ENCODE measurements at regions not wholly inside any gene's neighbourhood (a gene's known extent, or its start where the extent isn't known, plus 50 kb on each side); places are given as distances from the start of the nearest gene placed in this dataset.
"Not testable (repeated sequence)": the region's sequence is repeated elsewhere in the genome, so short reads cannot be mapped to it uniquely, and the experiment has no call there.

DNA sequence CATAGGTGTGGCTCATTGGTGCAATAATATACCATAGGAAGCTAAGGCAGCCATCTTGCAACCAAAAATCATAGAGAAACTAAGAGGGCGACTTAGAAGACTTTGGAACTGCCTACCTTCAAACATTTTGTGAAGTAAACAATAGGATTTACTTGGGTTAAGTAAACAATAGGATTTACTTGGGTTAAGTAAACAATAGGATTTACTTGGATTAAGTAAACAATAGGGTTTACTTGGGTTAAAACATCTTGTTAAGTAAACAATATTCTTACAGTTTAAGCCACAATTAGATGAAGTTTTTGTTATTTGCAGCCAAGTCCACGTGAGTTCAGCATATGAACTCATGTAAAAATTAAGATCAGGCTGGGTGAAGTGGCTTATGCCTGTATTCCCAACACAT is 722.4 kb upstream of the AUTS2 start:
- Histone ChIP-seq H3K4me3 (no peak overlapping the region), H3K36me3 (no peaks in the 10 kb centered on the region), H3K27ac (no peak overlapping the region), H3K27me3 (no peaks in the 10 kb centered on the region), H3K4me1 (no peaks in the 10 kb centered on the region), H3K9me3 (peaks cover 0 to 4% (median 0%) of the 10 kb centered on the region in 3 donors)
- WGBS, 2 donors (ENCODE audit: low coverage in 1 of 2) = 63 to 74% methylated on average over 2 of the region's 2 CpGs
- TF ChIP-seq EP300 (IDR thresholded peaks at IDR 0.05) (no peak), POLR2AphosphoS5 (IDR thresholded peaks at IDR 0.05) (no peak), POLR2A (IDR thresholded peaks at IDR 0.05) (no peak)
- TF ChIP-seq, protein P1, sequence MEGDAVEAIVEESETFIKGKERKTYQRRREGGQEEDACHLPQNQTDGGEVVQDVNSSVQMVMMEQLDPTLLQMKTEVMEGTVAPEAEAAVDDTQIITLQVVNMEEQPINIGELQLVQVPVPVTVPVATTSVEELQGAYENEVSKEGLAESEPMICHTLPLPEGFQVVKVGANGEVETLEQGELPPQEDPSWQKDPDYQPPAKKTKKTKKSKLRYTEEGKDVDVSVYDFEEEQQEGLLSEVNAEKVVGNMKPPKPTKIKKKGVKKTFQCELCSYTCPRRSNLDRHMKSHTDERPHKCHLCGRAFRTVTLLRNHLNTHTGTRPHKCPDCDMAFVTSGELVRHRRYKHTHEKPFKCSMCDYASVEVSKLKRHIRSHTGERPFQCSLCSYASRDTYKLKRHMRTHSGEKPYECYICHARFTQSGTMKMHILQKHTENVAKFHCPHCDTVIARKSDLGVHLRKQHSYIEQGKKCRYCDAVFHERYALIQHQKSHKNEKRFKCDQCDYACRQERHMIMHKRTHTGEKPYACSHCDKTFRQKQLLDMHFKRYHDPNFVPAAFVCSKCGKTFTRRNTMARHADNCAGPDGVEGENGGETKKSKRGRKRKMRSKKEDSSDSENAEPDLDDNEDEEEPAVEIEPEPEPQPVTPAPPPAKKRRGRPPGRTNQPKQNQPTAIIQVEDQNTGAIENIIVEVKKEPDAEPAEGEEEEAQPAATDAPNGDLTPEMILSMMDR (IDR thresholded peaks at IDR 0.05) = no peak
- ATAC-seq = no peak

DNA sequence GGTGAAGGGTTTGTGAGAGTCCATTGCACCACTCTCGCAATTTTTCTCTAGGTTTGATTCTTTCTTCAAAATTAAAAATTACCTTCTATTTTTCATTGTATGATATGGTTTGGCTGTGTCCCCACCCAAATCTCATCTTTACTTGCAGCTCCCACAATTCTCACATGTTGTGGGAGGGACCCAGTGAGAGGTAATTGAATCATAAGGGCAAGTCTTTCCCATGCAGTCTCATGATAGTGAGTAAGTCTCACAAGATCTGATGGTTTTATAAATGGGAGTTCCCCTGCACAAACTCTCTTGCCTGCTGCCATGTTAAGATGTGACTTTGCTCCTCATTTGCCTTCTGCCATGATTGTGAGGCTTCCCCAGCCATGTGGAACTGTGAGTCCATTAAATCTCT is 711.2 kb upstream of the AUTS2 start:
- not testable (repeated sequence) for H3K9me3 ChIP-seq, H3K27me3 ChIP-seq, H3K4me1 ChIP-seq, H3K4me3 ChIP-seq, H3K36me3 ChIP-seq, ATAC-seq, H3K27ac ChIP-seq
- WGBS, 2 donors (ENCODE audit: low coverage in 1 of 2) = 95 to 100% methylated on average over 1 of the region's 1 CpG

DNA sequence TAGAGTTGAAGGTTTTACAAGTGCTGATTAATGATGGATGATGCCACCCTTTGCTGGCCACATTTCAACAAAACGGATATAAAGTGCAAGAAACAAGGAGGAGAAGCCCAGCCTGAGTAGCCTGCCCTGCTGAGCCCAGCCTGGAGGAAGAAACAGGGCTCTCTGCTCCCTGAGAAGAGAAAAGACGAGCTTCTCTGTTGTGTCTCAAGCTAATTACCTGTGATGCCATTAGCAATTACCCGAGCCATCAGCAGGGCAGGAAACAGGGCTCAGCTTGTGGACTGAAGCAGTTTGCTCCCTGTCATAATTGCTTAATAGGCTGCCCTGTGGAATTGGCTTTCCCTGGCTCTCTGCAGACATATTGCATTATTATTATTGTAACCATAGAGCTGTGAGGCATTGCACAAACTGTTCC is 709.3 kb upstream of the AUTS2 start:
- no peak overlapping the region for H3K27ac ChIP-seq
- H3K4me1 ChIP-seq = no peaks in the 10 kb centered on the region
- H3K36me3 ChIP-seq = no peaks in the 10 kb centered on the region
- H3K4me3 ChIP-seq = no peak overlapping the region
- no peak for ATAC-seq
- TF ChIP-seq EP300 (IDR thresholded peaks at IDR 0.05) = no peak
- TF ChIP-seq, protein P1 (IDR thresholded peaks at IDR 0.05) = no peak
- TF ChIP-seq POLR2A (IDR thresholded peaks at IDR 0.05) = no peak
- no peak for TF ChIP-seq POLR2AphosphoS5 (IDR thresholded peaks at IDR 0.05)
- H3K9me3 ChIP-seq = no peaks in the 10 kb centered on the region
- 45 to 52% methylated on average over 3 of the region's 3 CpGs for WGBS, 2 donors (ENCODE audit: low coverage in 1 of 2)
- H3K27me3 ChIP-seq = no peaks in the 10 kb centered on the region

DNA sequence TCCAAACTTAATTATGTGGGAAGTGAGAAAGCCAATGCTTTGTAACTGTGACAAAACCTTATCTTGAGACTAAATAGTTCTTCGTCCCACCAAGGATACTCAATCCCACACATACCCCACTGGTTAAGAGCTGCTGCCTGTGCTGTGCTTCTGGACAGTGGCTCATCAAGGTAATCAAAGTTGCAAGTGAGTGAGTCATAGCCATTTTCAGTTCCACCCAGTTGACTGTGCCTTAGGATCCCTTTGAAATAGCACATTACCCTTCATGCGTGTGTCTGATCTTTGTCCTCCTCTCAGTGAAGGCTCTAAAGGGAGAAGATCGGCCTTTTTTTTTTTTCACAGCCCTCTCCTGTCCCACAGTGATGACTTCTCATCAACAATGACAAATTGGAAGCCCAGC is 706.0 kb upstream of the AUTS2 start:
- no peak for TF ChIP-seq POLR2A (IDR thresholded peaks at IDR 0.05)
- TF ChIP-seq EP300 (IDR thresholded peaks at IDR 0.05) = no peak
- TF ChIP-seq POLR2AphosphoS5 (IDR thresholded peaks at IDR 0.05) = no peak
- TF ChIP-seq, protein P1 (IDR thresholded peaks at IDR 0.05) = no peak
- H3K4me3 ChIP-seq = no peak overlapping the region
- ATAC-seq = no peak

DNA sequence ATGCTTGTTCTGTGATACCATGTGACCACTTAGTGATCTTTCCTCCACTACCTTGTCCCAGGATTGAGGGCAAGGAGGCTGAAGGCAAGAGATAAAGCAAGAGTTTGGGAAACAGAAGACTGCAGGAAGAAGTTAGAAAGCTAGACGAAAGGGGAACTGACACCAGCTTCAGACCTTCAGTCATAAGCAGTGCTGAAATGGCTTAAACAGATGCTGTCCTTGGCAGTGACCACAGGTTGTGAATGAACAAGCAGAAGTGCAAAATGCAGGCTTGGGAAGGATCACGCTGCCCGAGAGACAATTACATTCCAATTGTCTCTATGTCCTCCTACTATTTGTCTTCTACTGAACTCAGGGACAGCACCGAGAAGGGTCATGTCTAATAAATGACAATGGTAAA is 704.9 kb upstream of the AUTS2 start:
- TF ChIP-seq POLR2A (IDR thresholded peaks at IDR 0.05) (no peak), POLR2AphosphoS5 (IDR thresholded peaks at IDR 0.05) (no peak), EP300 (IDR thresholded peaks at IDR 0.05) (no peak)
- TF ChIP-seq, protein P1 (IDR thresholded peaks at IDR 0.05) = no peak

More for the DNA sequence above, 706.0 kb upstream of the AUTS2 start:
- no peak overlapping the region for H3K27ac ChIP-seq
- WGBS, 2 donors (ENCODE audit: low coverage in 1 of 2) = 86 to 100% methylated on average over 2 to 3 of the region's 3 CpGs
- no peaks in the 10 kb centered on the region for H3K9me3 ChIP-seq
- H3K4me1 ChIP-seq = no peaks in the 10 kb centered on the region
- H3K36me3 ChIP-seq = no peaks in the 10 kb centered on the region
- H3K27me3 ChIP-seq = no peaks in the 10 kb centered on the region

DNA sequence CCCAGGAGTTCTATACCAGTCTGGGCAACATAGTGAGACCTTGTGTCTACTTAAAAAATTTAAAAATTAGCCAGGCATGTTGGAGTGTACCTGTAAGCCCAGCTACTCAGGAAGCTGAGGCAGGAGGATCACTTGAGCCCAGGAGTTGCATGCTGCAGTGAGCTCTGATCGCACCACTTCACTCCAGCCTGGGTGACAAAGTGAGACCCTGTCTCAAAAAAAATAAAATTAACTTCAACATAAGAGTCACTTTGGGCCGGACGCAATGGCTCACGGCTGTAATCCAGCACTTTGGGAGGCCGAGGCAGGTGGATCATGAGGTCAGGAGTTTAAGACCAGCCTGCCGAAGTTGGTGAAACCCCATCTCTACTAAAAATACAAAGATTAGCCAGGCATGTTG is 699.1 kb upstream of the AUTS2 start:
- H3K27ac ChIP-seq, H3K36me3 ChIP-seq, H3K4me3 ChIP-seq, H3K27me3 ChIP-seq, ATAC-seq, H3K9me3 ChIP-seq, H3K4me1 ChIP-seq: not testable (repeated sequence)
- 81 to 82% methylated on average over 4 to 5 of the region's 6 CpGs for WGBS, 2 donors (ENCODE audit: low coverage in 1 of 2)

More for the DNA sequence above, 704.9 kb upstream of the AUTS2 start:
- 51 to 67% methylated on average over 3 to 4 of the region's 4 CpGs for WGBS, 2 donors (ENCODE audit: low coverage in 1 of 2)
- no peaks in the 10 kb centered on the region for H3K36me3 ChIP-seq
- no peak for ATAC-seq
- H3K27ac ChIP-seq = no peak overlapping the region
- H3K9me3 ChIP-seq = no peaks in the 10 kb centered on the region
- no peak overlapping the region for H3K4me3 ChIP-seq
- no peaks in the 10 kb centered on the region for H3K4me1 ChIP-seq
- no peaks in the 10 kb centered on the region for H3K27me3 ChIP-seq

Data from gastroesophageal sphincter (tissue), 4 donors.